GM12872 (cell line): ENCODE measurements at regions not wholly inside any gene's neighbourhood (a gene's known extent, or its start where the extent isn't known, plus 50 kb on each side); places are given as distances from the start of the nearest gene placed in this dataset.

ENCODE experiments used
- CTCF ChIP-seq: IDR thresholded peaks from 3 replicates; pipeline ENCODE4 v1.5.1; 2011; ENCODE audit warnings: low read depth, mild to moderate bottlenecking, low read length, moderate library complexity; ENCODE audit not compliant: insufficient read depth

- no peak for TF ChIP-seq CTCF
These were observed 390.7 kb downstream of the GBA3 start for GRCh38 chr4:23083391-23083790.

- TF ChIP-seq CTCF = no peak
These were observed 378.3 kb downstream of the GBA3 start for GRCh38 chr4:23070848-23071570.

GRCh38 chr4:23068756-23069155, 376.0 kb downstream of the GBA3 start:
- TF ChIP-seq CTCF = no peak

GRCh38 chr4:23068287-23068686, 375.6 kb downstream of the GBA3 start:
- no peak for TF ChIP-seq CTCF

GRCh38 chr4:23062188-23062587, 369.5 kb downstream of the GBA3 start:
- TF ChIP-seq CTCF = no peak

- TF ChIP-seq CTCF = no peak
These were observed 368.7 kb downstream of the GBA3 start for GRCh38 chr4:23061431-23061830.

- no peak for TF ChIP-seq CTCF
These were observed 368.0 kb downstream of the GBA3 start for GRCh38 chr4:23060776-23061175.
